B cell (primary cell): ENCODE measurements at regions not wholly inside any gene's neighbourhood (a gene's known extent, or its start where the extent isn't known, plus 50 kb on each side); places are given as distances from the start of the nearest gene placed in this dataset.

ENCODE experiments used
- EZH2 ChIP-seq: IDR thresholded peaks from 2 replicates; pipeline ENCODE4 v1.6.1; 2012; ENCODE audit warnings: borderline replicate concordance, low read depth, mild to moderate bottlenecking, moderate library complexity, low read length; ENCODE audit not compliant: insufficient read depth, poor library complexity, severe bottlenecking
- TF ChIP-seq, protein P1 (sequence below): fragments of 200-600 bp; IDR thresholded peaks from one replicate; pipeline ENCODE4 v1.8.0; 2022; ENCODE audit warnings: antibody characterized with exemption, mild to moderate bottlenecking

DNA sequence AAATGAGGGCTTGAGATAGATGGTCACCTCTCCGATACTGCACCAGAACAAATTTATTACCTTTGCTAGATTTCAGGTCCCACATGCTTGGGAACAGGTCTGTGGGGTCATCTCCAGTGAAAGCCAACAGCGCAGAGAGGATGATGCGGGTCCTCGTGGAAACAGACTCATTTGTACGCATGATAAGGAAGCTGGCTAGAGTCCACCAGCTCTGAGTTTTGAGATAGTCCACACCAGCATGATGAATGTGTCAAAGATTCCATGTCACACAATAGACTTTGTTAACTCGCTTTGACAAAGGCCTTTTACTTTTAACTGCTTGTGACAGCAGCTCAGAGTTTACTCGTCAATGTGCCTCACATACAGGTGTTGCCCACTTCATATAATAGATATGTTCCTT lies 105.4 kb upstream of the TBCA start:
- TF ChIP-seq, protein P1, sequence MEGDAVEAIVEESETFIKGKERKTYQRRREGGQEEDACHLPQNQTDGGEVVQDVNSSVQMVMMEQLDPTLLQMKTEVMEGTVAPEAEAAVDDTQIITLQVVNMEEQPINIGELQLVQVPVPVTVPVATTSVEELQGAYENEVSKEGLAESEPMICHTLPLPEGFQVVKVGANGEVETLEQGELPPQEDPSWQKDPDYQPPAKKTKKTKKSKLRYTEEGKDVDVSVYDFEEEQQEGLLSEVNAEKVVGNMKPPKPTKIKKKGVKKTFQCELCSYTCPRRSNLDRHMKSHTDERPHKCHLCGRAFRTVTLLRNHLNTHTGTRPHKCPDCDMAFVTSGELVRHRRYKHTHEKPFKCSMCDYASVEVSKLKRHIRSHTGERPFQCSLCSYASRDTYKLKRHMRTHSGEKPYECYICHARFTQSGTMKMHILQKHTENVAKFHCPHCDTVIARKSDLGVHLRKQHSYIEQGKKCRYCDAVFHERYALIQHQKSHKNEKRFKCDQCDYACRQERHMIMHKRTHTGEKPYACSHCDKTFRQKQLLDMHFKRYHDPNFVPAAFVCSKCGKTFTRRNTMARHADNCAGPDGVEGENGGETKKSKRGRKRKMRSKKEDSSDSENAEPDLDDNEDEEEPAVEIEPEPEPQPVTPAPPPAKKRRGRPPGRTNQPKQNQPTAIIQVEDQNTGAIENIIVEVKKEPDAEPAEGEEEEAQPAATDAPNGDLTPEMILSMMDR = no peak
- TF ChIP-seq EZH2 = no peak
